ENCODE measurements at regions not wholly inside any gene's neighbourhood (a gene's known extent, or its start where the extent isn't known, plus 50 kb on each side); places are given as distances from the start of the nearest gene placed in this dataset.
"Not testable (repeated sequence)": the region's sequence is repeated elsewhere in the genome, so short reads cannot be mapped to it uniquely, and the experiment has no call there.

DNA sequence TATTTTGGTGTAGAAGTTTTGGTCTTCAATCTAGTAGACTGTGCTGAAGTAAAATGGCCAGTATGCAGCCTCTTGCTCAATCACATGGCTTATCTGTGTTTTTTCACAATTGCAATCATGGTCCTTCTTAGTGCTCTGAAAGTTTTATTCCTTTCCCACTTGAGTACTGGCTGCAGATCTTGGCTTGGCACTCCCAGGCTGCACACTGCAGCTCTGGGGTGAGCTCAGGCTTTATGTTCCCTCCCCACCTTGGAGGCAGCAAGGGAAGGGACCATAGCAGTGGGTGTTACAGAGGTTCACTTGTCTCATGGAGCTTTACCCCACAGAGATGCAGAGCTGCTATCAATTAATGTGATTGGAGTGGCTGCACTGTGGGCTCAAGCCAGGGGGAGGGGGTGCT is 156.0 kb downstream of the TENT5D start:
- H3K36me3 ChIP-seq (ENCODE audit: control insufficient read depth, insufficient read depth, low read length) = no peaks in the 10 kb centered on the region
- peaks cover 85% of the 10 kb centered on the region for H3K9me3 Mint-ChIP-seq
- H3K27ac Mint-ChIP-seq = no peak overlapping the region
- no peaks in the 10 kb centered on the region for H3K4me1 Mint-ChIP-seq
- peaks cover 3% of the 10 kb centered on the region for H3K36me3 Mint-ChIP-seq (ENCODE audit: low read depth)
- no peak overlapping the region for H3K27ac ChIP-seq (ENCODE audit: low read depth, low read length)
- H3K4me3 Mint-ChIP-seq = no peak overlapping the region
- no peaks in the 10 kb centered on the region for H3K9me3 ChIP-seq (ENCODE audit: control insufficient read depth, low read length)
- H3K4me3 ChIP-seq (ENCODE audit: low read length) = no peak overlapping the region
- no peaks in the 10 kb centered on the region for H3K27me3 Mint-ChIP-seq (ENCODE audit: insufficient read depth)
- no peak overlapping the region for H3K9ac ChIP-seq (ENCODE audit: extremely low read depth, low read length, poor library complexity, severe bottlenecking)
- H3K4me1 ChIP-seq (ENCODE audit: control insufficient read depth, insufficient read depth, low read length) = no peaks in the 10 kb centered on the region
- DNase-seq = no peak
- no peaks in the 10 kb centered on the region for H3K27me3 ChIP-seq (ENCODE audit: control insufficient read depth, insufficient read depth, low read length, poor library complexity, severe bottlenecking)
- TF ChIP-seq, protein P1, sequence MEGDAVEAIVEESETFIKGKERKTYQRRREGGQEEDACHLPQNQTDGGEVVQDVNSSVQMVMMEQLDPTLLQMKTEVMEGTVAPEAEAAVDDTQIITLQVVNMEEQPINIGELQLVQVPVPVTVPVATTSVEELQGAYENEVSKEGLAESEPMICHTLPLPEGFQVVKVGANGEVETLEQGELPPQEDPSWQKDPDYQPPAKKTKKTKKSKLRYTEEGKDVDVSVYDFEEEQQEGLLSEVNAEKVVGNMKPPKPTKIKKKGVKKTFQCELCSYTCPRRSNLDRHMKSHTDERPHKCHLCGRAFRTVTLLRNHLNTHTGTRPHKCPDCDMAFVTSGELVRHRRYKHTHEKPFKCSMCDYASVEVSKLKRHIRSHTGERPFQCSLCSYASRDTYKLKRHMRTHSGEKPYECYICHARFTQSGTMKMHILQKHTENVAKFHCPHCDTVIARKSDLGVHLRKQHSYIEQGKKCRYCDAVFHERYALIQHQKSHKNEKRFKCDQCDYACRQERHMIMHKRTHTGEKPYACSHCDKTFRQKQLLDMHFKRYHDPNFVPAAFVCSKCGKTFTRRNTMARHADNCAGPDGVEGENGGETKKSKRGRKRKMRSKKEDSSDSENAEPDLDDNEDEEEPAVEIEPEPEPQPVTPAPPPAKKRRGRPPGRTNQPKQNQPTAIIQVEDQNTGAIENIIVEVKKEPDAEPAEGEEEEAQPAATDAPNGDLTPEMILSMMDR (conservative IDR thresholded peaks at IDR 0.05) = no peak

GRCh38 chrX:80576806-80577533 is 156.7 kb downstream of the TENT5D start:
- H3K9ac ChIP-seq (ENCODE audit: extremely low read depth, low read length, poor library complexity, severe bottlenecking) = no peak overlapping the region
- H3K36me3 Mint-ChIP-seq (ENCODE audit: low read depth) = peaks cover 3% of the 10 kb centered on the region
- no peaks in the 10 kb centered on the region for H3K9me3 ChIP-seq (ENCODE audit: control insufficient read depth, low read length)
- H3K4me1 ChIP-seq (ENCODE audit: control insufficient read depth, insufficient read depth, low read length) = no peaks in the 10 kb centered on the region
- H3K27ac ChIP-seq (ENCODE audit: low read depth, low read length) = peak overlapping the region; percentile 64
- no peak overlapping the region for H3K4me3 Mint-ChIP-seq
- TF ChIP-seq, protein P1 (conservative IDR thresholded peaks at IDR 0.05) = no peak
- no peaks in the 10 kb centered on the region for H3K27me3 ChIP-seq (ENCODE audit: control insufficient read depth, insufficient read depth, low read length, poor library complexity, severe bottlenecking)
- H3K27me3 Mint-ChIP-seq (ENCODE audit: insufficient read depth) = no peaks in the 10 kb centered on the region
- no peak overlapping the region for H3K4me3 ChIP-seq (ENCODE audit: low read length)
- 83% methylated on average over 2 of the region's 2 CpGs; no CpG with 5 or more reads in 1 of the 2 experiments for WGBS, 2 experiments (ENCODE audit: insufficient coverage in 1 of 2, insufficient read length in 1 of 2)
- H3K27ac Mint-ChIP-seq = no peak overlapping the region
- H3K4me1 Mint-ChIP-seq = no peaks in the 10 kb centered on the region
- DNase-seq = peak; percentile 59
- H3K36me3 ChIP-seq (ENCODE audit: control insufficient read depth, insufficient read depth, low read length) = no peaks in the 10 kb centered on the region
- peaks cover 85% of the 10 kb centered on the region for H3K9me3 Mint-ChIP-seq

- no peaks in the 10 kb centered on the region for H3K4me1 ChIP-seq (ENCODE audit: control insufficient read depth, insufficient read depth, low read length)
- no peaks in the 10 kb centered on the region for H3K27me3 ChIP-seq (ENCODE audit: control insufficient read depth, insufficient read depth, low read length, poor library complexity, severe bottlenecking)
- H3K27ac ChIP-seq (ENCODE audit: low read depth, low read length) = no peak overlapping the region
- Mint-ChIP-seq H3K9me3 (peaks cover 85% of the 10 kb centered on the region), H3K36me3 (ENCODE audit: low read depth) (no peaks in the 10 kb centered on the region), H3K27me3 (ENCODE audit: insufficient read depth) (no peaks in the 10 kb centered on the region), H3K4me3 (no peak overlapping the region), H3K4me1 (no peaks in the 10 kb centered on the region), H3K27ac (no peak overlapping the region)
- no peaks in the 10 kb centered on the region for H3K9me3 ChIP-seq (ENCODE audit: control insufficient read depth, low read length)
- H3K36me3 ChIP-seq (ENCODE audit: control insufficient read depth, insufficient read depth, low read length) = no peaks in the 10 kb centered on the region
- no peak for DNase-seq
- WGBS, 2 experiments (ENCODE audit: insufficient coverage in 1 of 2, insufficient read length in 1 of 2) = 0% methylated on average over 1 of the region's 3 CpGs; no CpG with 5 or more reads in 1 of the 2 experiments
- H3K4me3 ChIP-seq (ENCODE audit: low read length) = no peak overlapping the region
- H3K9ac ChIP-seq (ENCODE audit: extremely low read depth, low read length, poor library complexity, severe bottlenecking) = no peak overlapping the region
- TF ChIP-seq, protein P1 (conservative IDR thresholded peaks at IDR 0.05) = peak; percentile 73
Observed at GRCh38 chrX:80578517-80579105, 158.4 kb downstream of the TENT5D start.

GRCh38 chrX:80590992-80591391 is 170.7 kb downstream of the TENT5D start:
- not testable (repeated sequence) for DNase-seq; H3K9ac ChIP-seq (ENCODE audit: extremely low read depth, low read length, poor library complexity, severe bottlenecking); H3K27me3 ChIP-seq (ENCODE audit: control insufficient read depth, insufficient read depth, low read length, poor library complexity, severe bottlenecking); H3K4me3 ChIP-seq (ENCODE audit: low read length); H3K4me1 Mint-ChIP-seq; H3K27me3 Mint-ChIP-seq (ENCODE audit: insufficient read depth); H3K4me1 ChIP-seq (ENCODE audit: control insufficient read depth, insufficient read depth, low read length); H3K4me3 Mint-ChIP-seq; H3K27ac Mint-ChIP-seq; H3K27ac ChIP-seq (ENCODE audit: low read depth, low read length); H3K9me3 ChIP-seq (ENCODE audit: control insufficient read depth, low read length); H3K36me3 Mint-ChIP-seq (ENCODE audit: low read depth); H3K36me3 ChIP-seq (ENCODE audit: control insufficient read depth, insufficient read depth, low read length)
- H3K9me3 Mint-ChIP-seq = peaks cover 85% of the 10 kb centered on the region
- 91% methylated on average over 17 of the region's 30 CpGs; no CpG with 5 or more reads in 1 of the 2 experiments for WGBS, 2 experiments (ENCODE audit: insufficient coverage in 1 of 2, insufficient read length in 1 of 2)
